Hematopoietic multipotent progenitor cell treated with erythropoietin and hydrocortisone succinate and interleukin-3 and kit ligand, for 4 days (in vitro differentiated cells): ENCODE measurements at regions not wholly inside any gene's neighbourhood (a gene's known extent, or its start where the extent isn't known, plus 50 kb on each side); places are given as distances from the start of the nearest gene placed in this dataset.
"Not testable (repeated sequence)": the region's sequence is repeated elsewhere in the genome, so short reads cannot be mapped to it uniquely, and the experiment has no call there.

Experiments used
- DNase-seq: peaks from one replicate; pipeline ENCODE4 v3.0.0-alpha.2; 2015

- no peak for DNase-seq
Observed at GRCh38 chr7:25456467-25457171, 228.3 kb upstream of the NPVF start.

DNA sequence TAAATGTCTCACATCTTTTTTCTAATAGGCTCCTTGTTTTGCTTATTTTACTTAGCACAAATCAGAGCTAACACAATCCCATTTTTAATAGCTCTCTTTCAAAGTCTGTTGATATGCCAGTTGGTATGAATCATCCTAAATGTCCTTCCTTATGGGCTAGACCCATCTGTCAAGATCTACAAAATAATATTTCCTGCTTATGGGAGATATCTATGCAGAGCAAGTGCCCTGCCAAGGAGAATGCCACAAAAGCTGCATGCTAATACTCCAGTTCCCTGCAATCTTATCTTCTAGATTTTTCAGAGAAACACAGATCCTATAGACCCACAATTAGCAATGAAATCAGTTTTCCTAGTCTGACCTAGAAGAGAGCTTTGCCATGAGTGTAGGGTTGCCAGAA is 230.8 kb upstream of the NPVF start:
- no peak for DNase-seq

DNA sequence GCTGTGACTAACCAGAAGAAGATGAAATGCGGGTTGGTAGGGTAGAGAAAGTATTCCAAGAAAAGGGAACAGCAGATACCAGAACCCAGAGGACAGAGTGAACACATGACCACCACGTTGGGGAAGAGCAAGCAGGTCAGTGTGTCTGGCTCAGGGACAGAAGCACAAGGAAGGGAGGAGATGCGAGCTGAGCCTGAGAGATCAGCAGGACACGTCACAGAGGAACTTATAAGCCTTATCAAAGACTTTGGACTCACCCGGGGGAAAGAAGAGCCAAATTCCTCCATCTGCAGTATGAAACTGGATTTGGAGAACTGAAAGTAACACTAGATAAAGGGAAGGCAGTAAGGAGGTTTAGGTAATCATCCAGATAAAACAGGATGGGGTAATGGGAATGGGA is 232.1 kb upstream of the NPVF start:
- DNase-seq = no peak

GRCh38 chr7:25469669-25470068 is 241.4 kb upstream of the NPVF start:
- DNase-seq = no peak

- no peak for DNase-seq
Observed at GRCh38 chr7:25476863-25477499, 248.7 kb upstream of the NPVF start.

- not testable (repeated sequence) for DNase-seq
Observed at GRCh38 chr7:25478221-25478620, 249.9 kb upstream of the NPVF start.

- no peak for DNase-seq
Observed at GRCh38 chr7:25478925-25479324, 250.6 kb upstream of the NPVF start.

- no peak for DNase-seq
Observed at GRCh38 chr7:25481891-25482290, 253.6 kb upstream of the NPVF start.

DNA sequence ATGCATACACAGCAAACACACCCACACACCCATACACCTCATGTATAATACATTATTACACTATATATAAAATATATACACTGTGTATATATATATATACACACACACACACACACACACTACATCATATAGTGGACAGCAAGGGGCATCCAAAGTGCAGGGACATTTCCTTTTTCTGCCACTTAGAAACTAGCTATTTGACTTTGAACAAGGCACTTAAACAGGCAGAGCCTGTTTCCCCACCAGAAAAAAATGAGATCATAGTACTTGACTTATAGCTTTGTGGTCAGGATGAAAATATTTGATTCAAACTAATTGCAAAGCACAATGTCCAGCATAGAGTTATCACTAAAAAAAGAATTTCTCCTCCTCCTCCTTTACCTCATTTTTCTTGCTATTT is 254.3 kb upstream of the NPVF start:
- DNase-seq = no peak

- no peak for DNase-seq
Observed at GRCh38 chr7:25485026-25485425, 256.7 kb upstream of the NPVF start.

DNA sequence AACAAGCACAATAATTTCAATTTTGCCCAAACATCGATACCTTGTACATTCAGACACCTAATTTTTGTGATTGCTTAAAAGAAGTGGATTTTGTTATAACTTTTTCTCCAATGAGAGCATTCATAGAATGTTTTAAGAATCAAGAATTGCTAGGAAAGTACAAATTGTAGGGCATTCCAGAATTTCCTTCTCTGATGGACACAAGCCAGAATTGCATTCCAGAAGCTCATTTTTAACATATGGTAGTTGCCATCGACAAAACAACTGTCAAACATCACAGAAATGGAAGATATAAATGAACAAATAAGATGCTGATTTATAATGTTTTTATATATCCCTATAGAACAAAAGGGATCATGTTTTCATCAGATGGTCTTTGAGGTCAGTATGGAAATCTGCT is 258.4 kb upstream of the NPVF start:
- DNase-seq = no peak

DNA sequence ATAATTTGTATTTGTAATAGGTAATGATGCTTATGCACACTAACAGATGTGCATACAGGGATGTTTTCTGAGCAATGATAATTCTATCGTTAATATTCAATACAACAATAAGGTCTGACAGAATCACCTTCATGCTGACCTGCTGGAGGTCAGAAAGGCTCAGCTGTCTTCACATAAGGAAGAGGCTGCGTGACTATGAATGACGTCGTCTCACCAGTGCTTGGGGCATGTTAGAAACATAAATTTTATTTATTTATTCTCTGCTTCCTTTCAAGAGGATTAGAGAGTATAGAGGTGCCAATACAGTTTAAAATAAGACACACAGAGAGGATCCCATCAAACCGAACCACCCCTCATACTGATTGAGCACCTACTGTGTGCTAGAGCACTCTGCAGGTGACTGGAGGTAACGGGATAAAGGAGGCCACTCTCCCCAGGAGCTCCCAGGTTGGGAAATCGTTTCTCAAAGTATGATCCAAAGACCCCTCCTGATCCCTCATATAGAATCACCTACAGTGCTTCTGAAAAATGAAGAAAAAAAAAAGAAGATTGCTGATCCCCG is 265.6 kb upstream of the NPVF start:
- DNase-seq = no peak

DNA sequence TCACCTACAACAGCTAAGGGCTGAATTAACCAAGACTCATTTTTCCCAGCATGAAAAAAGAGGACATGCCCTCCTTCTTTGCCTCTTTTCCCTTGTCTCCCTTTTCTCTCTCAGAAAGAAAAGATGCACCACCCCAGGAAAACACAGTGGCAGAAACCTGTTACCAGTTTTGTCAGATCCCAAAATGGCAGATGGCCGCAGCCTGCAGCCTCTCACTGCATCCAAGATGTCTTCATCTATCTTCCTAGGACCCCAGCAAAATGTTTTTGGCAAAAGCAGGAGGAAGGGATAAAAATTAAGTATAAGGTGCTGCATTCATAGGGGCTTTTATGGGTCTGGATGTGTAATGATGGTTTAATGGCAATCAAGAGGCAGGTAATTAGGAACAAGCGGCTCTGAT is 266.6 kb upstream of the NPVF start:
- DNase-seq = no peak

DNA sequence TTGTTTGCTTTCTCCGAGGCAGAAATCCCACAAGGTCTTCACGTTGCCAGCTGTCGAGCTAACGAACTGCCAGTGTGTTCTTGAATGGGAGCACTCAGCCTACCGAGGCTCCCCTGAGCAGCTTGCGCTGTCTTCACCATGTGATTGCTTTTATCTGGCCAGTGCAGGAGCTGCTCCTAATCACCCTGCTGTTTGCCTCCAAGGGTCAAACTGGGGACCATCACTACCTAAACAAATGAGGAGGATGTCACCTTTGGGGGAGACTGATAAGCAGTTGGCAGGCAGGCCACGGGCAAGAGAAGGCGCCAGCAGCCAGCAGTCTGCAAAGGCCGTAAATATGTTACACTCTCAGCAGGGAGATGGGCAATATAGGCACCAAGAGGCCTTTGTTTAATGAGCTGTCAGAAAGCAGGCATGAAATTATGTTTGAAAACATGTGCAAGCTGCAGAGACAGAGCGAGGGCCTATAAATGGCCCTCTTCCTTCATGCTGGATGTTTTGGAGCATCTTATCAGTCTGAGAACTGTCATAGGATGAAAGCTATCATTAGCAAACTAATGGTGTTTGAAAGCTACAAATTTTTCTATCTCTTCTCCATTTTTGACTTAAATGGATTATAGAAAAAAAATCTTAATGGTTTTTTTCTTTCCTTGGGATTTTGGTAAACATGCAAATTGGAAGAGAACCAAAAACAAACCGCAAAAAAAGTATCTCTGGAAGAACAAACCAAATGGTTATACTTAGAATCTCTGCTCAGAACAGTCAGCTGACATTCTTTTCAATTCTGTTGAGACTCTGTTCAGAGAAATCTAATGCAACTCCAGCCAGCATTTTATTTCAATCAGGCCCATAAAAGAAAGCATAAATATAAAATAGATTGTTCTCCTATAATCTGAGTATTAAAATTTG is 267.3 kb upstream of the NPVF start:
- DNase-seq = peak; percentile 90

DNA sequence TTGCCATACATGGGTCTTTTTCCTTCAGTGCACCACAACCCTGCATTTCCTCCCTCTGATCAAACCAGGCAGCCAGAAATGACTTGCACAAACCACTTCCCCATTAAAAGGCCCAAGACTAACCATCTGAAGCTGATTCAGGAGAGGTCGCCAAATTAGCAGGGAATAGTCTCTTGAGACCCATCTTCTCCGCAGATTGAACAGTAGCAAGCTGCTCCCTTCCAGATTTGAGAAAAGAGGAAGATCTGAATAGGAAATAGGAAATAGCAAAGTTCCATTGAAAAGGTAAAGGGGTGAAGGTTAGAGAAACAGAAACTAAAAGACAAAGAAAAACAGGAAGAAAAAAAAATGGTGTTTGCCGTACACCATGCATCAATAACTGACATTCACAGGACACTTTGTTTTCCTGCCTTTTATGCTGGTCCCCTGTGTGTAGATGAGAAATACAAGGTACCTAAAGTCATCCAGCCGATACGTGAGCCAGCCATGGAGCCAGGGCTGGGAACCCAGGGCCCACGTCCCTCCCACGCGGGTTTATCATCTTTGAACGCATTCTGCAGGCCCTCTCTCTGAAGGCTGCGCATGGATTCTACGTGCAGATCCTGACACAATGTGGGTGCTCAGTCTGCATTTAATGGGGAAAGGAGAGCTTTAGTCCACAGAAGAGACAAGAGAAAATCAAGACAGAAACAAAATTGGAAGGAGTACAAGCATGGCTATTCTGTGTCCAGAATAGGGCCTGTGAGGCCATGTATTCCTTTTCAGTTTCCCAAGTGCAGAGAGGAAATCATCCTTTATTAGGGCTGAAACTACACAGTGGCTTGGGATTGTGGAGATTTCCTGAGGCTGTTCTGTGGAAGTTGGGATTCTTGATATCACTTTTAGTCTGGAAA is 268.4 kb upstream of the NPVF start:
- peak; percentile 85 for DNase-seq

DNA sequence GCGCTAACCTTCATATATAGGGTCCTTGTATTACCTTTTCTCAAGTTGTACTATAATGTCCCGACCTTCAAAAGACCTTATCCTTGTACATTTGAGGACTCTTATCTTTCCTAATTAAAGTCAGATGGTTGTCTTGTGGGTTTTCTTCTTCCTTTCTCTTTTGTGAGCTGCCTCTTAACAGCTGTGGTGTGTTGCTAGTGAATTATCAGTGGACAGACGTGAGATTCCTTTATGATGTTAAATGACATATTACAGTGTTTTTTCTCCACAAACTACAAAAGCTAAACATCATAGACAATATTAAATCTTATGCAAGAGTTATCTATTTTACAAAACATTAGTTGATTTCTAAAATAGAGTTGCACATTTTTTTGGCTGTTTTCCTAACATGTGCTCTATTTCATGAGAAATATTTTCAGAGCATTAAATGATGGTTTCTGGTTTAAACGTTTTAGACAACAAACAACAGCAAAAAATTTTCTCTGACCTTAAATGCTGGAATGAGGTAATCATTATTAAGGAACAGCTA is 272.2 kb upstream of the NPVF start:
- DNase-seq = no peak

DNA sequence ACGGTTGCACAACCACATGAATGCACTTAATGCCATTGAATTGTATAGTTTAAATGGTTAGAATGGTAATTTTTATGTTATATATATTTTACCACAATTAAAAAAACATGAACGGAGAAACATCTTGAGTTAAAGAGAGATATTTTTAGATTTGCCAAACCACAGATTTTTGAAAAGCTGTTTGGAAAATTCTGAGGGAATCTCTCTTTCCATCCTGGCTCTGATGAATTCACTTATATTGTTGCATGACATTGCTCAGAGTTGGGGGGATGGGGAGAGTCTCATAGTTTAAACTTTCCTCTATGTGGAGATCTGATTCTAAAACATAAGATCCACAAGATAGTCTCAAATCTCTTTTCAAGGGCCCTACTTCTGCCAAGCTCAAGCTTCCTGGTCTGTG is 275.0 kb upstream of the NPVF start:
- DNase-seq = no peak

DNA sequence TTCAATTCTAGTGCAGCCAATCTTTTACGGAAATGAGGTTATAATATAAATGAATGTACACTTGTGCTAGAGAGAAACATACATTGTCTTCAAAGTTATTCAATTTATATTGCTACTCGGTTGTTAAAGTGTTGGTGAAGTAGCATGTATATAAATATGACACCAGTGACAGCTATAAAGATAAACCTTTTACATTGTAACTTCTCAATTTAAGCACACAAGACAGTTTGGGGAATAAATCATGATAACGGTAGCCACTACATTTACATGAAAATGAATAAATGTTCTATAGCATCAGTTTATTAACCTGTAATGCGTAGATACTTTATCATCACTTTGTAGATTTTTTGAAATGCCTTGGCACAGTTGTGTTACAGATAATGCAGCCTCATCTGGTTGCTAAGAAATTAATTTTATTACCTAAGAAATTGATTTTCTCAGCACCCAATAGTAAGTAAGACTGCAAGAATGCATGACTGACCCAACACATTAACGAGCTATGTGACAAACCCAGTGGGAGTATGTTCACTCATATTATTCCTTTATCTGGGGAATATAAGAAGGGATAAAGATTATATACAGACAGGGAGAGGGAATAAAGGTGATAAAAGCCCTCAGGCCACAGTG is 283.9 kb upstream of the NPVF start:
- no peak for DNase-seq

DNA sequence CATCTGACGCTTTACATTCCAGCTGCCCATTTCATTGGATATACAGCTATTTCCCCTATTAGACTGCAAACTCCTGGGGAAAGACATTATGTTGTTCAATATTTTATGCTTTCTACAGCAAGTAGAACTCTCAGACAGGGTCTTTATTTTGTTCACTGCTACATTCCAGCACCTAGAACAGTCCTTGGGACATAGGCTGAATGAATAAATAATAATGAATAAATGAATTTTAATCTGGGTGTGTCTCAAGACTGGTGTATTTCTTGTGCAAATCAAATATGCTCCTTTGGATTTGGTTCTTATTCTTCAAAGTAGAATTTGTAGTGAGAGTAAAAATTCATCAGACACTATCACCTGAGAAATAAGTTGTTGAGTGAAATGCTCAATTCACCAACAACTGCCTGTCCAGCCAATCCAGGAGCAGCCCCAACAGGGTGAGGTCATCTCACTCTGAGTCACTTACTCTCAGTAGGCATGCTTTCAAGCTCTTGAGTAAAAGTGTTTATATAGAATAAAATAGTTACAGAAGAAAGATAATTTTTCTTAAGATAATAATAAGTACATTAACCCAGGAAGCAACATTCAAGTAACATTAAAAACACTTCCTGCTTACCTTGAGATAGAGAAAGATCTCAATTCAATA is 287.5 kb upstream of the NPVF start:
- DNase-seq = no peak

DNA sequence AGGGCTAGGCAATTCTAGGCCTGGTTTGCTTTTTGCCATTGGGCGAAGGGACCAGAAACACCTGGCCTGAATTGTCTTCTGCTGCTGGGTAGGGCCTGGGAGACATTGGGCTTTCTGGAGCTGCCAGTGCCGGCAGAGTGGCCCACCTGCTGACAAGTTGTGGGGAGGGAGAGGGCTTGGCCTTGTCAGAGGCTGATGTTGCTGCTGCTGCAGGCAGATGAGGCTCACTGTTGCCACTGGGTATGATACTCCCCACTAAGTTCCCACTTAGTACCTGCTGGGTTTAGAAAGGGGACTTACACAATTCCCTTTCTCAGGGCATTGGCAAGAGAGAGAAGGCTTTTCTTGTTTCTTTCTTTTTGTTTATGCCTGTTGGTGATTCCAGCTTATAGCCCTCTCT is 289.6 kb upstream of the NPVF start:
- no peak for DNase-seq

GRCh38 chr7:25520017-25520416 is 291.7 kb upstream of the NPVF start:
- DNase-seq = no peak
